HG02798 (cell line): ENCODE measurements at regions not wholly inside any gene's neighbourhood (a gene's known extent, or its start where the extent isn't known, plus 50 kb on each side); places are given as distances from the start of the nearest gene placed in this dataset.
"Not testable (repeated sequence)": the region's sequence is repeated elsewhere in the genome, so short reads cannot be mapped to it uniquely, and the experiment has no call there.

ENCODE experiments used
- ATAC-seq: cut with Tn5 transposase; IDR thresholded peaks from one replicate; pipeline ENCODE4 v1.9.1; 2021; ENCODE audit warnings: mild to moderate bottlenecking; ENCODE audit not compliant: unreplicated experiment, poor library complexity

DNA sequence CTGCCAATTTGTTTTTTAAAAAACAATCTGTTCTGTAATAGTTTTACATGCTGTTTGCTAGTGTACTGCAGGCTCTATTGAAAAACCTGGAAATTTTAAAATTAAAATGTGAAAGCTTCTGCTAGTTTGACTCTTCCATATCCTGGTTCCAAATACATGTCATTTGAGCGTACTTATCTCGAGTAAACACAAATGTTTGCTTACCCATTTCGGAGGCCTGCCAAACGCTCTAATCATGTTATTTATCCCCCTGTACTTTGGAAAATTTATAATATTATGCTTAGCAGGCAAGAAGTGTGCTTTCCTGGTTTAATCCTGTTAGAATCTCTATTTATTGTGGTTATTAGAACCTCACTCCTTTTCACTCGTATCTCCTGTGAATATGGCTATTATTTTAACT, 476.8 kb upstream of the CYLC2 start:
- ATAC-seq, result no peak

DNA sequence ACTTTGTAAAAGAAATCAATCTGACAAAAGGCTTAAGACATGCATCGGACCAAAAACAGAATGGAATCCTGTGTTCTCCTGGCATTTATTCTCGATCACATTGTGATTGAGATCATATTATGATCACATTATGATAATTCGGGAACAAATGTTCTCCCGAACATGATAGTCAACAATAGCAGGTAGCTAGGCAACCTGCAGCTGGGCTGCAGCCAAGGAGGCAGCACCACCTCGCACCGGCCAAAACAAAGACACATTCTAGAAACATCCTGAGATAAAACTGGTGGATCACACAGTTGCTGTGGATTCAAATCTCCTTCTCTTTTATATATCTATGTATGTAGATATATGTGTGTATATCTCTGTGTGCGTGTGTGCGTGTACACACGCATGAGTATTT, 480.6 kb upstream of the CYLC2 start:
- ATAC-seq, result no peak

DNA sequence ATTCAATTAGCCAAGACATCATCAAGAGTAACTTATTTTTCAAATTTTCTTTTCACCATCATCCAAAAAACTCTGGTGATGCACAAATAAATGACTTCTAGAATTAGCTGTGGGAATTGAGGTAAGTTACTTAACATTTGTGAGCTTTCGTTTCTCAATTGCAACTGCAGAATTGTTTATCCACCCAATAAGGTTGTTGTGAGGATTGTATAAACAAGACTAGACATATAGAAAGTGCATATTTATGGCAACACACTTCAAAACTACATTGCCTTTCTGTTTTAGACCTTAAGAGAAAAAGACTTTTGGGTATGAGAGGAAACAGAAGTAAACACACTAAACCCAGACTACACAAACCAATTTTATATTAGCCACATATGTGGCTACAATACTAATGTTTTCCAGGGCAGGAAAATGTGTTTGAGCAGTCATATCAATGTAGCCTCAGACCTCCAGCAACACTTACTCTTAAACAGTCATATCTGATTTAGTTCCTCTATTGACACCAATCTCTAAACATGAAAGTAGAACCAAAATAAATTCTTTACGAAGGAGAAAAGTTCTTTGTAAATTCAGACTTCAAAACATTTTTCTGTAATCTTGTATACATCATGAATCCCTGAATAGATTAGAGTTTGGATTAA, 488.0 kb upstream of the CYLC2 start:
- peak; percentile 53 for ATAC-seq

DNA sequence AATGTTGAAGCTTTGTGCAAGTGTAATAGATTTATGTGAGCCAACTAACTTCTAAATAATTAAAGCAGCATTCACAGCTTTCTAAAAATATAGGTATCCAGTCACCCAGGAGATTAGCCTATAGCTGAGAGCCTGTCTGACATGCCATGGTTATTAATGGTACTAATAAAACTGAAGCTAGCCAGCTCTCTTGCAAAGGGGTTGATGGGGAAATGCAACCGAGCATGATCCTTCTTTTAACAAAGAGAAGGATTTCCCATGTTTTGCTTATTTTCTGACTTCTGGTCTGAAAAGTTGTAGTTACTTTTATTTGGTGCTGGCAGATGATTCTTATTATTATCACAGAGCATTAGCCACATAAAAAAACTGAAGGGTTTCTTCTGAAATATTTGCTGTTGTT, 488.7 kb upstream of the CYLC2 start:
- ATAC-seq, result no peak

DNA sequence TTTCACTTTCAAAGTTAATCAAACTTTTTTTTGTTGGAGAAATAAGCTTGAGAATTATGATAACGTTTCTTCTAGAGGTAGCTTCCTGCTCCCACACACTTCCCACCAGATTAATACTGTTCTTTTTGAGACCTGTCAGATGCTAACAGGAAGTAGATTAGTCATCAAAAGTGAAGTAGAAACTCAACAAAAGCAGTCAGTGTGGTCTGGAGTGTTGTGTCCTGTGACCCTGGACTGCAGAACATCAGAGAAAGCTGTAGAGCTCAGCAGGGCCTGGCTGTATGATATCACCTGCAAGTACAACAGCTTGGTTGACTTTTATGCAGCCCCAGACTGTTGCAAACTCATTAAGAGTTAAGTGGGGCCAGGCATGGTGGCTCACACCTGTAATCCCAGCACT, 495.7 kb upstream of the CYLC2 start:
- peak; percentile 69 for ATAC-seq

DNA sequence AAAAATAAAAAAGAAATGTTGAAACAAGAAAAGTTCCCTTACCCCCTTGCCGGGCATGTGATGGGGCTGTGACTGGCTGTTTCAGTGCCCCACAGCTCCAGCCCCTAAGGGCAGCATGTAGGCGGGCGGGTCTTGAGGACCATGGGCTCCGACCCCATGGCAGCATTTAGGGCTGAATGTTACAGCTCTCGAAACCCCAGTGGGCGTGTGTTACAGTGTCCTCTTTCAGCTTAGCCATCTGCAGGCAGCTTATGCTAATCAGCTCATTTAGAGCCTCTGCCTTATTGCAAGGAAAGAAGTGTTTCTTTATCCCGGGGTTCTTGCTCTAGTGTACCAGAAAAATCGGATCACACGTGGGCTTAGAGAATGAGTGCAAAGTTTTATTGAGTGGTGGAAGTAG, 497.4 kb upstream of the CYLC2 start:
- no peak for ATAC-seq

DNA sequence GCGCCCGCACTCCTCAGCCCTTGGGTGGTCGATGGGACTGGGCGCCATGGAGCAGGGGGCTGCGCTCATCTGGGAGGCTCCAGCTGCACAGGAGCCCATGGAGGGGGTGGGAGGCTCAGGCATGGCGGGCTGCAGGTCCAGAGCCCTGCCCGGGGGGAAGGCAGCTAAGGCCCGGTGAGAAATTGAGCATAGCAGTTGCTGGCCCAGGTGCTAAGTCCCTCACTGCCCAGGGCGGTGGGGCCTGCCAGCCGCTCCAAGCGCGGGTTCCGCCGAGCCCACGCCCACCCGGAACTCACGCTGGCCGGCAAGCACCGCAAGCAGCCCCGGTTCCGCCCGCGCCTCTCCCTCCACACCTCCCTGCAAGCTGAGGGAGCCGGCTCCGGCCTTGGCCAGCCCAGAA, 508.2 kb upstream of the CYLC2 start:
- not testable (repeated sequence) for ATAC-seq

DNA sequence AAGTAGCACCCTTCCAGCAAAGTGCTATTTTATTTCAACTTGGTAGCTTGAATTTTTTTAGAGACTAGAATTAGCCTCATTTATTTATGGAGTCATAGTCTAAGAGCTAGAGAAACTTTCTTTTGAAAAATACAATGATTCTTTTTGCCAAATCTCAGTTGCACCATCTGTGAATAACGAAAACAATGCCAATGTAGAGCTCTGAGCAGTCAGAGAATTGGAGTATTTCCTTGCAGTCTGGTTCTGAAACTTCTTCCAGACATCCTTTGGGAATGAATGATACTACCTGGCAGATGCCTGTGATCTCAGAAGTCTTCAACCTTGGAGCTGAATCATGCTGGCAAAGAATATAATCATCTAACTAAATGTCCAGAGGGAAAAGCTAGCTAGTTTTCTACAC, 511.5 kb upstream of the CYLC2 start:
- no peak for ATAC-seq

DNA sequence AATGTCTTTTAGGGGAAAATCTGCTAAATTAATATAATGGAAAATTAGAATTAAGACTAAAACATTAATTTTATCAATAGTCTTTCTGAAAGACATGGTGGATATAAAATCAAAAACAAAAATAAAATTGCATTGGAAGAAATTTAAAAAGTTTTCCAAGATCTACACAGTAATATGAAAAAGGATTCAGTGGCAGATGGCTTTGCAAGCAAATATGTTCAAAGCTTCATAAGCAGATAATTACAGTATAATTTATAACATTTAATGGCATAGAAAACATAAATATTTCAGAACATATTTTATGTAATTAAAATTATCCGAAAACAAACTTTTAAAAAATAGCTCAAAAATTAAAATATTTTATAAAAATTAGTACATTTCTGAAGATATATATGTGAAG, 512.4 kb upstream of the CYLC2 start:
- no peak for ATAC-seq

DNA sequence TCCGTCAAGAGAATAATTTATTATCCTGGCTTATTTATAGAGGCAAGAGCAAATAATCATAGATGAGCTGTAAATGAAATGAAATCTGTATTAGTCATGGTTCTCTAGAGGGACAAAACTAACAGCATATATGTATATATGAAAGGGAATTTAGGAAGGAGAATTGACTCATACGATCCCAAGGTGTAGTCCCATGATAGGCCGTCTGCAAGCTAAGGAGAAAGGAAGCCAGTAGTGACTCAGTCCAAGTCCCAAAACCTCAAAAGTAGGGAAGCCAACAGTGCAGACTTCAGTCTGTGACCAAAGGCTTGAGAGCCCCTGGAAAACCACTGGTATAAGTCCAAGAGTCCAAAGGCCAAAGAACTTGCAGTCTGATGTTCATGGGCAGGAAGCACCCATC, 515.9 kb upstream of the CYLC2 start:
- no peak for ATAC-seq

DNA sequence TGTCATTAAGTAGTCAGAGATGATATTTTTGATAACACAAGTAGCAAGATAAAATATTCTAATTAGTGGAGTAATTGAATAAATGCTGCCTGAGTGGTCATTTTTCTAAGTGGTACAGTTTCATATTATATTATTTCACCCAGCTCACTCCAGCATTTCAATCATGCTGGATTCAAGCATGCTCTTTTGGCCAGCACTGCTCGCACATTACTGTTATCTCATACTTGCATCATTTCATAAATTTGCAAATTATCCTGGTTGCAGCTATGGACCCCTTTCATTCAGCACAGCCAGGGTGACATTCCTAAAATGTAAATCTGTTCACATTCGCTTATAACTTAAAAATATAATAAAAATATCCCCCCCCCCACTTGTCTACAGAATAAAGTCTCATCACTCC, 520.8 kb upstream of the CYLC2 start:
- no peak for ATAC-seq

DNA sequence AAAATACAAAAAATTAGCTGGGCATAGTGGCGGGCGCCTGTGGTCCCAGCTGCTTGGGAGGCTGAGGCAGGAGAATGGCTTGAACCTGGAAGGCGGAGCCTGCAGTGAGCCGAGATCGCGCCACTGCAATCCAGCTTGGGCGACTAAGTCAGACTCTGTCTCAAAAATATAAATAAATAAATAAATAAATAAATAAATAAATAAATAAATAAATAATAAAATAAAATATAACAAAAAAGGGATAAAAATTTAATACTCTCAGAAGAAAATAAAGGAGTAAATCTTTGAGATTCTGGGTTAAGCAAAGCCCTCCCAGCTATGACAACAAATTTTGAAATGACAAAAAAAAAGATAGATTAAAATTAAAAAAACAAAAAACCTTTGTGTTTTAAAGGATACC, 525.7 kb upstream of the CYLC2 start:
- ATAC-seq, result not testable (repeated sequence)

DNA sequence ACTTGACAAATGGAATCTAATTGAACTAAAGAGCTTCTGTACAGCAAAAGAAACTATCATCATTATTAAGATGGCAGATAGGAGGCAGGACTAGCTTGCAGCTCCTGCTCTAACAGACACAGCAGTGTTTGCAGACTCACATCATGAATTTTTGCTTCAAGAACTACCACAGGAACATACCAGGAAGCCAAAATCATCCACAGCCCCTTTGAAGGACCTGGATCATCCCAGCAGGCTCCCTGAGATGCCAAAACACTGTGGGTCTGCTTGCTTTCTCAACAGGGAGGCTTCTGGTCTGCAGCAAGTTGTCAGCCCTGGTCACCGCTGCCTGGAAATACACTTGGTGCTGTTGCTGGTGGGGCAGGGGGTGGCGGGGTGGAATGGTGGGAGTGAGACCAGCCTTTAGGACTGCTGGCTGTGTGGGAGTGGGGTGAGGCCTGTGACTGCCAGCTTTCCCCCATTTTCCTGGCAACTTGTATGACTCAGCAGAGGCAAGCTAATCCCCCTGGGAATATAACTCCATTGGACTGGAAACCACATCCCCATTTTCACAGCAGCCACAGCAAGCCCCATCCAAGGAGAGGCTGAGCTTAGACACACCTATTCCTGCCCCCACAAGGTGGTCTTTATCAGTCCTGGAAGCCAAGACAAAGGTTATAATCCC, 533.8 kb upstream of the CYLC2 start:
- no peak for ATAC-seq

DNA sequence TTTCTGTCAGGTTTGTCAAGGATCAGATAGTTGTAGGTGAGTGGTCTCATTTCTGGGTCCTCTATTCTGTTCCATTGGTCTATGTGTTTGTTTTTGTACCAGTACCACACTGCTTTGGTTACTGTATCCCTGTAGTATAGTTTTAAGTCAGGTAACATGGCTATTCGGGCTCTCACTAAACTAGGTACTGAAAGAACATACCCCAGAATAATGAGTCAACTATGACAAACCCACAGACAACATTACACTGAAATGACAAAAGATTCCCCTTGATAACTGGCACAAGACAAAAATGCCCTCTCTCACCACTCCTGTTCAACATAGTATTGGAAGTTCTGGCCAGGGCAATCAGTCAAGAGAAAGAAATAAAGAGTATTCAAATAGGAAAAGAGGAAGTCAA, 535.3 kb upstream of the CYLC2 start:
- no peak for ATAC-seq

DNA sequence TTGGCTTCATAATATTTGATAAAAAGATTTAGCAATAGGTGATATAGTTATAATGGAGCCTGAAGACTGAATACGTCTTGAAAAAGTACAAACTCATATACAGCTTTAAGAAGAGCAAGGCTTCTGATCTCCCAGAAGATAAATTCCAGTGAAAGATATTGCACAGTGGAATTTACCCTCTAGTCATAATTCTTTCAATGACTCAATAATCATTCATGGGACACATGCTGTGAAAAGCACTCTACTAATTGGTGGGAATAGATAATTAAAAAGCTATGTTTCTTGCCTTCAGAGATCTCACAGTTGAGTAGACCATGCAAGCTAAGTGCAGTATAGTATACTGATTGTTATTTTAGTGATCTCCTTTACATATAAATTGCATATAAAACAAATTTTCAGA, 538.6 kb upstream of the CYLC2 start:
- ATAC-seq, result no peak

DNA sequence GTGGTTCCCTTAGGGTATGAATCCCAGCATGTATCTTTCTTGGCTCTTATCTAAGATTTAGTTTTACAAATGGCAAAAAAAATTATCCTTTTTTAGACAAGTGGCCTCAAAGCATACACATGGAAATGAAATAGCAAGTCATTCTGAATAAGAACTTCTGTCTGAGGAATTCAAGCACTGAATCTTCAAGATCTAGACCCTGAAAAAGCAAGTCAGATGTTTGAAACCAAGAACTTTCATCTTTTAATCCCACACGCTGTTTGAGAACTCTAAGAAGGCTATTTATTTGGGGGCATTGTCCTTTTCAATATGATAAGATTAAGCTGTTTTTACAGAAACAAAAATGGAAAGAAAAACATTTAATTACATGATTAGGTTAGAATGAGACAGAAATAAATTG, 549.2 kb upstream of the CYLC2 start:
- ATAC-seq, result no peak

DNA sequence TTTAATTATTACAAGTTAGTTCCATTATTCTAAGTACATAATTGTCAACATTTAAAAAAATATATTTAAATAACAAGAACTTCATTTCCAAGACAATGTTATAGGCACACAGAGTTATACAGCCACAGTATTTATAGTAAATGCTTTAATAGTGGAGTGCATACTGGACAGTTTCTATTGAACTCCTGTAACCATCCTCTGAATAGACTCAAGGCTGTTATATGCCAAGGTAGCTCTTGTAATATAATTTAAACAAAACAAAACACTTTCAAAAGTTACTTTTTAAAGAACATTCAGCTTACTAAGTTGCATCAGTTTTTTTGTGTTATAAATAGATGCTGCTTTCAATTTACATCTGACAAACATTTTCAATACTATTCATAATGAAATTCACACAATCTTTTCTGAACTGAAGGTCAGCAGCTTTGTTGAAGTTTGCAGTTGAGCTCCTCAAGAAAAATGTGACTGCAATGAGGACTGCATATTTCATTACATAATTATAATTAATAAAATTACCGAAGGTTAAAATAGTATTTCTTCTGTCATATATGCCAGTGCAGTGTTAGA, 549.9 kb upstream of the CYLC2 start:
- ATAC-seq, result peak; percentile 58

DNA sequence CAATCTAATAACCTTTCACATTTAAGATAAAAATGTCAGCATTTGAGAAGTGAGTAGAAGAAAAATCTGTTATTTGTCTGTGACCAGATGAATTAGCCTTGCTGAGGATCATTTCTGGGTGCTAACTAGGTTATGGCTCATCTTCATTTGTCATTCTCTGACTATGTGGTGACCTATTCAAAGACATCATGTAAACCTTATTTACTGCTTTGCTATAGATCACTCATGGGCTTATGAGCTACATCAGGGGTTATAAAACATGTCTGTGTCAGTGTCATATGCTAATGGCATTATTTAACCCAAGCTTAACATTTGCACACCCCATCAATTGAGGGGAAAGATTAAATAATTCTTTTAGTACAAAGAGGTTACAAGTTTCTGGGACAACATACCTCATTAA, 555.5 kb upstream of the CYLC2 start:
- no peak for ATAC-seq

DNA sequence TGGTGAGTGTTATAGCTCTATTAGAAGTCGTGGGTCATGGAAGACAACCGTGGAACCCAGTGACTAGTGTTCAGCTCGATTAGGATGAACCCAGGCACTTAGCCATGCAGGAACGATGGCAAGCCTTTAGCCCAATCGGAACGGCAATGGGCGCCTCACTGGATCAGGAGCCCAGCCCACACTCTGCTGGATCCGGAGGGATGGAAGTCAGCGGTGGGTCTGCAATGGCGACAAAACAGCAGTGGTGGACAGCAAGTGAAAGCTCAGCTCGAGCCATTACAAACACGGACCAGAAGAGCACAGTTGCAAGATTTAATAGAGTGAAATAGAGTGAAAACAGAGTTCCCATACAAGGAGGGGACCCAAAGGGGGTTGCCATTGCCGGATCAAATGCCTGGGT, 558.5 kb upstream of the CYLC2 start:
- not testable (repeated sequence) for ATAC-seq

DNA sequence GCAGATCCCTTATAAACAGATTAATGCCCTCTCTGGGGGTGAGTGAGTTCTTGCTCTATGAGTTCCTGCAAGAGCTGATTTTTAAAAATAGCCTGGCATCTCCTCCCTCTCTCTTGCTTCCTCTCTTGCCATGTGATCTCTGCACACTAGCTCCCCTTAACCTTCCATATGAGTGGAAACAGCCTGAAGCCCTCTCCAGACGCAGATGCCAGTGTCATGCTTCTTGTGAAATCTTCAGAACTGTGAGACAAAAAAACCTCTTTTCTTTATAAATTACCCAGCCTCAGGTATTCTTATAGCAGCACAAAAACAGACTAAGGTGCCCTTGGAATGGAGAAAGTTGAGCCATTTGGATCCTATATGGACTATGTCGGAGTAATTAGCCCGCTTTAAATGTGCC, 559.7 kb upstream of the CYLC2 start:
- no peak for ATAC-seq

DNA sequence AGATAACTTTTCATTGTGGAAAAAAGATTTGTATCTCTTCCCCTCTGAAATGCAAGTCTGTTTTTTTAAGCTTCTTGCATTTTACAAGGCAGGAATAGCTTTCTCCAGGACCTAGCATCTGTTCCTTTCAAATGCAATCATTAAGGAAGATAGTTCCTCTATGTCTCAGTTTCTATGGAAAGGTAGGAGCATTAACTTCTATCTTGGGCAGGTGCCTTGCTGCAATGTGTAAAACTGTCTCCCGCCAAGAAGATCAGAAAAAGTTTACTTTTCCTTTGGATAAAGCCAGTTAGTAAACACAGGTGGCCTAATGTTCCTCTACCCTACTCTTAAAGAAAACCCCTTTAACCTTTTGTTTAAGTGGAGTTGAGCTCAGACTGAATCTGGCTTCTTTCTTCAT, 560.6 kb upstream of the CYLC2 start:
- ATAC-seq, result no peak

DNA sequence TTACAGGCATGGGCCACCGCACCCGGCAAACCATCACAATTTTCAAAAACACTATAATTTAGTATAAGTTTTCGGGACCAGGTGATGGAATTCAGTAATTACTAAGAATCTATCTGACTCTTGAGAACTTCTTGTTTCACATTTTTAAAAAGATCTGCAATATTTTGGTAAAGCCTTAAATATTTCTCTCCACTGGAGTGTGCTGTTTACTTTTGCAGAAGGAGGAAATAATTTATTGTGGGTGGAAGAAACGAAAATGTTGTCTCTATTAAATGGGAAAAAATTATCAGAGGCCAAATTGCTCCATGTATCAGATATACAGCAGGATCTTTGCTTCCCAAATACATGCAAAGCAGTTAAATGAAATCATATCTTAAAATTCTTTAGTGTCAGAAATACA, 566.8 kb upstream of the CYLC2 start:
- ATAC-seq, result no peak
